SK-N-SH (cell line): ENCODE measurements at regions not wholly inside any gene's neighbourhood (a gene's known extent, or its start where the extent isn't known, plus 50 kb on each side); places are given as distances from the start of the nearest gene placed in this dataset.
A peak's percentile ranks its signal among the peaks of the same experiment; 100 is the strongest.

Experiments
- CTCF ChIA-PET: fragments of 300-600, 350-600 bp; formaldehyde crosslinking; extraction: SDS; loops from one replicate; lab custom pipeline; 2021; lab: Yijun Ruan, JAX
- POLR2A ChIA-PET: fragments of 350-600 bp; sonication (Branson Sonifier 250); formaldehyde crosslinking; extraction: SDS; loops from one replicate; lab custom pipeline; 2020; ENCODE audit warnings: antibody characterized with exemption, inconsistent platforms; lab: Yijun Ruan, JAX
- DNase-seq: peaks from one replicate; pipeline ENCODE4 v3.0.0; 2012
- H2AFZ ChIP-seq: fragments of 200-600 bp; sonication (generic); 2 replicates; pipeline ENCODE4 v1.8.1; 2016; ENCODE audit warnings: antibody characterized with exemption, mild to moderate bottlenecking, low read depth
- H3F3A ChIP-seq: fragments of 200-600 bp; sonication (generic); replicated peaks from 2 replicates; pipeline ENCODE3; 2016; ENCODE audit warnings: antibody characterized with exemption, mild to moderate bottlenecking; ENCODE audit not compliant: insufficient read depth
- H3K27ac ChIP-seq, 2 experiments: fragments of 200-500 bp in 1 of 2; fragments of 200-600 bp in 1 of 2; sonication (Bioruptor generic) in 1 of 2; sonication (generic), shearing (Covaris generic) in 1 of 2; 2 replicates each; pipeline versions ENCODE4 v1.5.1 to v1.6.1; 2014 to 2016; ENCODE audit warnings: low read depth in 2 of 2, inconsistent platforms in 1 of 2, low read length in 1 of 2, mild to moderate bottlenecking in 1 of 2, mixed read lengths in 1 of 2
- H3K27me3 ChIP-seq: fragments of 200-600 bp; sonication (generic), shearing (Covaris generic); 2 replicates; pipeline ENCODE4 v1.6.1; 2016; ENCODE audit warnings: mixed run types; ENCODE audit not compliant: insufficient read depth
- H3K36me3 ChIP-seq, 2 experiments: fragments of 200-500 bp in 1 of 2; fragments of 200-600 bp in 1 of 2; sonication (Bioruptor generic) in 1 of 2; sonication (generic) in 1 of 2; replicated peaks in 1 of 2; 2 replicates each; pipeline versions ENCODE3 to v1.5.1; 2014 to 2016; ENCODE audit warnings: low read length in 1 of 2, mild to moderate bottlenecking in 1 of 2; ENCODE audit not compliant: insufficient read depth in 2 of 2, control insufficient read depth in 1 of 2
- H3K4me1 ChIP-seq, 2 experiments: fragments of 200-500 bp in 1 of 2; fragments of 200-600 bp in 1 of 2; sonication (Bioruptor generic) in 1 of 2; sonication (generic), shearing (Covaris generic) in 1 of 2; 2 replicates each; pipeline versions ENCODE4 v1.5.1 to v1.6.1; 2014 to 2016; ENCODE audit warnings: low read depth in 1 of 2, low read length in 1 of 2, mixed run types in 1 of 2; ENCODE audit not compliant: insufficient read depth in 2 of 2, control insufficient read depth in 1 of 2
- H3K4me2 ChIP-seq: fragments of 200-600 bp; sonication (generic), shearing (Covaris generic); 2 replicates; pipeline ENCODE4 v1.6.1; 2017; ENCODE audit warnings: mixed run types
- H3K4me3 ChIP-seq, 2 experiments: fragments of 200-500 bp in 1 of 2; fragments of 200-600 bp in 1 of 2; sonication (Bioruptor generic) in 1 of 2; sonication (generic), shearing (Covaris generic) in 1 of 2; 2 replicates each; pipeline versions ENCODE4 v1.5.1 to v1.8.1; 2014 to 2016; ENCODE audit warnings: low read depth in 2 of 2, inconsistent platforms in 1 of 2, low read length in 1 of 2, mild to moderate bottlenecking in 1 of 2, mixed read lengths in 1 of 2, moderate library complexity in 1 of 2
- H3K79me2 ChIP-seq: fragments of 200-600 bp; sonication (generic); 2 replicates; pipeline ENCODE4 v1.8.1; 2017; ENCODE audit warnings: mild to moderate bottlenecking; ENCODE audit not compliant: insufficient read depth
- H3K9ac ChIP-seq: fragments of 200-600 bp; sonication (generic); 2 replicates; pipeline ENCODE4 v1.6.1; 2017; ENCODE audit warnings: mixed run types
- H3K9me2 ChIP-seq: fragments of 200-600 bp; sonication (generic); 2 replicates; pipeline ENCODE4 v1.6.1; 2017; ENCODE audit warnings: mixed run types
- H3K9me3 ChIP-seq: fragments of 200-600 bp; sonication (generic); 2 replicates; pipeline ENCODE4 v1.6.1; 2017; ENCODE audit warnings: mixed run types, mild to moderate bottlenecking, moderate library complexity
- H4K20me1 ChIP-seq: fragments of 200-600 bp; sonication (generic); 2 replicates; pipeline ENCODE4 v1.6.1; 2017; ENCODE audit warnings: mild to moderate bottlenecking, mixed run types; ENCODE audit not compliant: insufficient read depth
- CHD2 ChIP-seq: fragments of 150-350 bp; IDR thresholded peaks from 2 replicates; pipeline ENCODE4 v1.6.1; 2018; ENCODE audit warnings: low read length; ENCODE audit not compliant: partially characterized antibody
- FOXJ3 ChIP-seq: sonication (generic); formaldehyde crosslinking; IDR thresholded peaks from 2 replicates; pipeline ENCODE4 v1.5.1; 2020; ENCODE audit warnings: mild to moderate bottlenecking, missing genetic modification reagents
- FOXM1 ChIP-seq: IDR thresholded peaks from 2 replicates; pipeline ENCODE4 v1.4.0; 2012; ENCODE audit warnings: low read depth, mild to moderate bottlenecking
- GABPA ChIP-seq: IDR thresholded peaks from 2 replicates; pipeline ENCODE4 v1.4.0; 2012; ENCODE audit warnings: low read depth, mild to moderate bottlenecking
- GATA2 ChIP-seq: sonication (generic); formaldehyde crosslinking; IDR thresholded peaks from 2 replicates; pipeline ENCODE4 v1.5.0; 2020; ENCODE audit warnings: mild to moderate bottlenecking, missing genetic modification reagents
- IRF3 ChIP-seq: fragments of 150-350 bp; IDR thresholded peaks from 2 replicates; pipeline ENCODE4 v1.6.1; 2016; ENCODE audit warnings: mild to moderate bottlenecking, low read depth, low read length
- JUND ChIP-seq: IDR thresholded peaks from 2 replicates; pipeline ENCODE4 v1.4.0; 2012
- MAX ChIP-seq: IDR thresholded peaks from 2 replicates; pipeline ENCODE4 v1.4.0; 2012; ENCODE audit warnings: low read depth
- MXI1 ChIP-seq: IDR thresholded peaks from 2 replicates; pipeline ENCODE4 v1.6.1; 2012; ENCODE audit warnings: mild to moderate bottlenecking, low read depth, low read length, improper control_type of control experiment
- NFIC ChIP-seq: IDR thresholded peaks from 2 replicates; pipeline ENCODE4 v1.4.0; 2012; ENCODE audit warnings: borderline replicate concordance
- RAD21 ChIP-seq: IDR thresholded peaks from 2 replicates; pipeline ENCODE4 v1.6.1; 2012; ENCODE audit warnings: mild to moderate bottlenecking, low read length
- RFX5 ChIP-seq: IDR thresholded peaks from 2 replicates; pipeline ENCODE4 v1.6.1; 2012; ENCODE audit warnings: mild to moderate bottlenecking, improper control_type of control experiment, low read length
- RXRA ChIP-seq: IDR thresholded peaks from 2 replicates; pipeline ENCODE4 v1.4.0; 2012; ENCODE audit warnings: low read depth, mild to moderate bottlenecking, borderline replicate concordance
- SIN3A ChIP-seq: IDR thresholded peaks from 2 replicates; pipeline ENCODE4 v1.6.1; 2012; ENCODE audit warnings: low read depth, mild to moderate bottlenecking, low read length, moderate library complexity, borderline replicate concordance
- SMC3 ChIP-seq: IDR thresholded peaks from 2 replicates; pipeline ENCODE4 v1.6.1; 2012; ENCODE audit warnings: low read depth, low read length, improper control_type of control experiment
- TAF1 ChIP-seq: IDR thresholded peaks from 2 replicates; pipeline ENCODE4 v1.6.1; 2012; ENCODE audit warnings: low read depth, mild to moderate bottlenecking, low read length, moderate library complexity, borderline replicate concordance
- TCF12 ChIP-seq: IDR thresholded peaks from 2 replicates; pipeline ENCODE4 v1.4.0; 2012
- TEAD4 ChIP-seq: IDR thresholded peaks from 2 replicates; pipeline ENCODE4 v1.4.0; 2012; ENCODE audit warnings: mild to moderate bottlenecking, borderline replicate concordance; ENCODE audit not compliant: insufficient read depth
- USF2 ChIP-seq: fragments of 150-350 bp; IDR thresholded peaks from 2 replicates; pipeline ENCODE4 v1.6.1; 2017; ENCODE audit warnings: antibody characterized with exemption, low read length, low read depth, borderline replicate concordance
- YY1 ChIP-seq: IDR thresholded peaks from 2 replicates; pipeline ENCODE4 v1.4.0; 2012; ENCODE audit warnings: low read depth, mild to moderate bottlenecking
- WGBS: methylation state at CpG from one replicate; pipeline ENCODE4 v1.1.6; 2017; ENCODE audit warnings: low lambda C conversion rate; 5-methylcytosine and 5-hydroxymethylcytosine counted together
- TF ChIP-seq, protein P1 (sequence below): IDR thresholded peaks from 2 replicates; pipeline ENCODE4 v1.4.0; 2012; ENCODE audit warnings: low read depth, borderline replicate concordance

DNA sequence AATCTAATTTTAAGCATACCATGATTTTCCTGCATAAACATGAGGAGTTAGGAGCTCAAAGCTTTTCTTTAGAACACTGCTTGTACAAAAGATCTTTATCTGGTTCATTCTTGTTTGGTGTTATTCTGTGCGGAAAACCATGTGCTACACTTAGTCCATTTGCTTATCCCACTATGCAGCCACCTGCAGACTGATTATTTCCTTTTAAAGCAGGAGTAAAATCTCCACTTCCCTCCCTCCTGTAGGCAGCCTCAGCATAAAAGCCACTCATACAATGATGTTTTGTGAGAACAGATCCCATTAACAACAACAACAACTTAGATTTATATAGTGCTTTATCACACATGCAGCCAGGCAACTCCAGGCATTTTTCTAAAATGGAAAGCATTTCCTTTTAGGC is 355.3 kb upstream of the NEGR1 start:
- ChIA-PET CTCF (interaction anchor here (0.5 to 3.1 kb wide), 2 partner anchors 14 to 349 kb away, joined by 3 to 12 read pairs; no protein-coding TSS in a partner anchor), POLR2A (no interaction called here)
- Histone ChIP-seq H3K9me3 (no peaks in the 10 kb centered on the region), H3K27me3 (no peaks in the 10 kb centered on the region), H3K4me1 (no peaks in the 10 kb centered on the region), H3K9me2 (no peaks in the 10 kb centered on the region), H3K9ac (no peak overlapping the region), H3K27ac (no peak overlapping the region), H4K20me1 (no peaks in the 10 kb centered on the region), H3K36me3 (no peaks in the 10 kb centered on the region), H3F3A (no peaks in the 10 kb centered on the region), H3K4me3 (no peak overlapping the region), H3K79me2 (no peaks in the 10 kb centered on the region), H2AFZ (no peak overlapping the region), H3K4me2 (no peak overlapping the region)
- no peak for DNase-seq
- TF ChIP-seq FOXM1 = no peak
- whole genome bisulfite sequencing = 69% methylated on average over 1 of the region's 1 CpG

GRCh38 chr1:72636631-72637030 is 354.3 kb upstream of the NEGR1 start:
- Histone ChIP-seq H3K79me2 (no peaks in the 10 kb centered on the region), H3F3A (no peaks in the 10 kb centered on the region), H3K4me1 (no peaks in the 10 kb centered on the region), H3K4me3 (no peak overlapping the region), H3K27ac (no peak overlapping the region), H3K9me2 (no peaks in the 10 kb centered on the region), H3K9ac (no peak overlapping the region), H3K27me3 (no peaks in the 10 kb centered on the region)
- ChIA-PET POLR2A (no interaction called here), CTCF (interaction anchor here (1.6 to 3.3 kb wide), 2 partner anchors 8 to 13 kb away, joined by 5 to 16 read pairs; no protein-coding TSS in a partner anchor)
- TF ChIP-seq NFIC = no peak
- TF ChIP-seq MXI1 = no peak
- no peak for TF ChIP-seq RFX5
- TF ChIP-seq SIN3A = no peak
- no peak for TF ChIP-seq MAX
- TF ChIP-seq TAF1 = no peak
- no peak for TF ChIP-seq FOXM1
- no peak for TF ChIP-seq TEAD4
- TF ChIP-seq, all 33 proteins: peak for 0
- WGBS = 31% methylated on average over 2 of the region's 2 CpGs
- no peak overlapping the region for H3K4me2 ChIP-seq
- H3K36me3 ChIP-seq = no peaks in the 10 kb centered on the region
- H4K20me1 ChIP-seq = no peaks in the 10 kb centered on the region
- no peak overlapping the region for H2AFZ ChIP-seq
- no peaks in the 10 kb centered on the region for H3K9me3 ChIP-seq
- peak; percentile 7 for DNase-seq

- no peak overlapping the region for H3K4me2 ChIP-seq
- TF ChIP-seq RXRA (no peak), FOXJ3 (CRISPR knock-in tag) (no peak), CHD2 (no peak), TAF1 (no peak), IRF3 (no peak), GATA2 (CRISPR knock-in tag) (no peak), RAD21 (no peak), YY1 (no peak), SMC3 (no peak), JUND (no peak), TCF12 (no peak), USF2 (no peak), GABPA (no peak)
- TF ChIP-seq, protein P1, sequence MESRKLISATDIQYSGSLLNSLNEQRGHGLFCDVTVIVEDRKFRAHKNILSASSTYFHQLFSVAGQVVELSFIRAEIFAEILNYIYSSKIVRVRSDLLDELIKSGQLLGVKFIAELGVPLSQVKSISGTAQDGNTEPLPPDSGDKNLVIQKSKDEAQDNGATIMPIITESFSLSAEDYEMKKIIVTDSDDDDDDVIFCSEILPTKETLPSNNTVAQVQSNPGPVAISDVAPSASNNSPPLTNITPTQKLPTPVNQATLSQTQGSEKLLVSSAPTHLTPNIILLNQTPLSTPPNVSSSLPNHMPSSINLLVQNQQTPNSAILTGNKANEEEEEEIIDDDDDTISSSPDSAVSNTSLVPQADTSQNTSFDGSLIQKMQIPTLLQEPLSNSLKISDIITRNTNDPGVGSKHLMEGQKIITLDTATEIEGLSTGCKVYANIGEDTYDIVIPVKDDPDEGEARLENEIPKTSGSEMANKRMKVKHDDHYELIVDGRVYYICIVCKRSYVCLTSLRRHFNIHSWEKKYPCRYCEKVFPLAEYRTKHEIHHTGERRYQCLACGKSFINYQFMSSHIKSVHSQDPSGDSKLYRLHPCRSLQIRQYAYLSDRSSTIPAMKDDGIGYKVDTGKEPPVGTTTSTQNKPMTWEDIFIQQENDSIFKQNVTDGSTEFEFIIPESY = no peak
These were observed 353.4 kb upstream of the NEGR1 start for GRCh38 chr1:72635719-72636118.

More at GRCh38 chr1:72635719-72636118, 353.4 kb upstream of the NEGR1 start:
- WGBS = 64% methylated on average over 5 of the region's 5 CpGs
- H3F3A ChIP-seq = no peaks in the 10 kb centered on the region
- H3K27me3 ChIP-seq = no peaks in the 10 kb centered on the region
- H3K9me2 ChIP-seq = no peaks in the 10 kb centered on the region
- H3K79me2 ChIP-seq = no peaks in the 10 kb centered on the region
- DNase-seq = no peak
- H3K9me3 ChIP-seq = no peaks in the 10 kb centered on the region
- H3K4me1 ChIP-seq = no peaks in the 10 kb centered on the region
- no peak overlapping the region for H3K27ac ChIP-seq
- no peak overlapping the region for H3K4me3 ChIP-seq
- H3K36me3 ChIP-seq = no peaks in the 10 kb centered on the region
- ChIA-PET POLR2A (no interaction called here), CTCF (interaction anchor here (1.6 to 3.3 kb wide), 2 partner anchors 9 to 12 kb away, joined by 5 to 16 read pairs; no protein-coding TSS in a partner anchor)
- H2AFZ ChIP-seq = no peak overlapping the region
- H3K9ac ChIP-seq = no peak overlapping the region
- no peaks in the 10 kb centered on the region for H4K20me1 ChIP-seq
